ENCODE measurements at regions not wholly inside any gene's neighbourhood (a gene's known extent, or its start where the extent isn't known, plus 50 kb on each side); places are given as distances from the start of the nearest gene placed in this dataset.
"Not testable (repeated sequence)": the region's sequence is repeated elsewhere in the genome, so short reads cannot be mapped to it uniquely, and the experiment has no call there.

DNA sequence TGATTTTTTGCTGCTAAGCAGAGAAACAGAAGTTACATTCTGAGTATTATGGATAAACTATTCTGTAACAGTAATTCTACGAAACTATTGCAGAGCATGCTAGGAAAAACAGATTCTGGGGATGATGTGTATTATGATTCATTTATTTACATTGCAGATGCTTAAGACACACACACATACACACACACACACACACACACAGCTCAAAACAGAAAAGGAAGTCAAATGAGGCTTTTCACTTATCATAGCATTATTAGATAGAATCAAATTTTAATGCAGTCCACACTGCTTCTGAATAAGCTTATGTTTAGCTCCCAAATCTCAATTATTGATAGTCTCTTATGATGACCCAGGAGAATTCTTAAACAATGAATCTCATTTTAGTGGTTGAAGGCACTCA lies 307.2 kb downstream of the HGF start:
- H3K9me3 ChIP-seq (ENCODE audit: control insufficient read depth in 2 of 3, low read length in 3 of 3) = no peaks in the 10 kb centered on the region
- no peaks in the 10 kb centered on the region for H3K27me3 Mint-ChIP-seq
- intact Hi-C loops (cut with micrococcal nuclease) = no loop called here
- H3K4me1 Mint-ChIP-seq = no peaks in the 10 kb centered on the region
- DNase-seq (no peak), ATAC-seq (no peak)
- no peak overlapping the region for H3K4me3 ChIP-seq (ENCODE audit: low read length)
- no peaks in the 10 kb centered on the region for H3K27me3 ChIP-seq (ENCODE audit: control insufficient read depth in 2 of 2, insufficient read depth in 2 of 2, low read length in 2 of 2)
- H3K36me3 Mint-ChIP-seq = no peaks in the 10 kb centered on the region
- H3K4me1 ChIP-seq (ENCODE audit: control insufficient read depth in 2 of 2, insufficient read depth in 2 of 2, low read length in 2 of 2) = no peaks in the 10 kb centered on the region
- H3K27ac Mint-ChIP-seq = no peak overlapping the region
- no peaks in the 10 kb centered on the region for H3K36me3 ChIP-seq (ENCODE audit: control insufficient read depth in 2 of 3, insufficient read depth in 3 of 3, low read length in 3 of 3)
- peaks cover 0 to 3% (median 0%) of the 10 kb centered on the region in 11 donors for H3K9me3 Mint-ChIP-seq
- ChIA-PET POLR2A (no interaction called here), CTCF (no interaction called here)
- no peak overlapping the region for H3K4me3 Mint-ChIP-seq
- no peak overlapping the region for H3K27ac ChIP-seq (ENCODE audit: low read depth, low read length)

DNA sequence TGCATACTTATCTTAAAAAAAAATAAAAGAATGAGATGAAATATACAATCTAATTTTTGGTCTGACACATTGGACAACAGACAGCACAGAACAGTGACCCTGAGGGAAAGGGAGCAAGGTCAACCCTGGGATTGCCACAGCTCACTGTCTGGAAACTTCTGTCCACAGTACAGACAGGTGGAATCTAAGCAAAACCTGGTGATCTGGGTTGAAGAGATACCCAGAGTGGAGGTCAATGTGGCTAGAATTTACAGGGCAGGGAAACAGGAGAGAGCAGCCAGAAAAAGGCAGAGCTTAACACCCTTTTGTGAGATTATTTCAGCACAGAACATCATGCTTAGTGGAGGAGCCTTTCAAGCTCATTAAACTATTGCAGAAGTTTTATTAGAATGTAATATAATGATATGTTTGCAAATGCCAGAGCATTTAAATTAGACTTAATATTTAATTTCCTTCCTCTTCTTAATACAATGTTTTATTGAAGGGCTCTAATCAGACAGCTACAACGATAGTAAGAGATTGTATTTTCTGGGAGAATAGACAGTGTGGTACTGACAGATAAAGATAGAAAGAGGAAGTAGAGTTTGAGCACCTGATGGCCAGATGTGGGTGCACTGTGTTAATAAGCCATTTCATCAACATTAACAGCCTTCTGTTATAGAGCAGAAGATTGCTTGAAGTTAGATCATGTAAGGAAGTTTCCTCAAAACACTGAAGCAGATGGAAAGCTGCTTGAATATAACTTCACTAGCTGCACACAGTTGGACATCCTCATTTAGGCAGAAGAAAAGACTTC lies 309.4 kb downstream of the HGF start:
- ATAC-seq (no peak), DNase-seq (no peak)
- Mint-ChIP-seq H3K4me1 (no peaks in the 10 kb centered on the region), H3K27ac (no peak overlapping the region), H3K9me3 (peaks cover 0 to 7% (median 2%) of the 10 kb centered on the region in 11 donors), H3K4me3 (no peak overlapping the region), H3K36me3 (no peaks in the 10 kb centered on the region), H3K27me3 (no peaks in the 10 kb centered on the region)
- no peaks in the 10 kb centered on the region for H3K4me1 ChIP-seq (ENCODE audit: control insufficient read depth in 2 of 2, insufficient read depth in 2 of 2, low read length in 2 of 2)
- POLR2A ChIA-PET = no interaction called here
- CTCF ChIA-PET = no interaction called here
- H3K9me3 ChIP-seq (ENCODE audit: control insufficient read depth in 2 of 3, low read length in 3 of 3) = no peaks in the 10 kb centered on the region
- H3K36me3 ChIP-seq (ENCODE audit: control insufficient read depth in 2 of 3, insufficient read depth in 3 of 3, low read length in 3 of 3) = no peaks in the 10 kb centered on the region
- intact Hi-C loops (cut with micrococcal nuclease) = no loop called here
- H3K27ac ChIP-seq (ENCODE audit: low read depth, low read length) = no peak overlapping the region
- no peak overlapping the region for H3K4me3 ChIP-seq (ENCODE audit: low read length)
- H3K27me3 ChIP-seq (ENCODE audit: control insufficient read depth in 2 of 2, insufficient read depth in 2 of 2, low read length in 2 of 2) = no peaks in the 10 kb centered on the region

DNA sequence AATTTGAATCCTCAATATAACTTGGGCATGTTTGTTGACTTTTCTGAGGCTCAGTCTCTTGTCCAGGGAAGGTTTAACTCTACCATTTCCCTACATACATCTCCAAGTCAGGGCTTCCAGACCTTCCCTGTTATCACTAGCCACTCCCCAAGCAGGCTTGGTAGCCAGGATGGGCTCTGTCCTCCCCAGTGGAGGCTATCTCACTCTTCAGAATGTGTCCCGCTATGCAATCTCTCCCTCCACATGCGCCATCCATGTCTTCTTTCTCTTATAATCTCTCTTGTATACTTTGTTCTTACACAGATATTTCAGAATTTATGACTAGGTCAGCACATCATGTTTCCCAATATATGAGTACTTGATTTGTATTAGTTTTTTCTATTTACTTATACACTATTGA lies 310.4 kb downstream of the HGF start:
- Mint-ChIP-seq H3K4me1 (no peaks in the 10 kb centered on the region), H3K27me3 (no peaks in the 10 kb centered on the region), H3K27ac (no peak overlapping the region), H3K4me3 (no peak overlapping the region), H3K9me3 (peaks cover 0 to 7% (median 2%) of the 10 kb centered on the region in 11 donors), H3K36me3 (no peaks in the 10 kb centered on the region)
- intact Hi-C loops (cut with micrococcal nuclease) = no loop called here
- H3K36me3 ChIP-seq (ENCODE audit: control insufficient read depth in 2 of 3, insufficient read depth in 3 of 3, low read length in 3 of 3) = no peaks in the 10 kb centered on the region
- H3K9me3 ChIP-seq (ENCODE audit: control insufficient read depth in 2 of 3, low read length in 3 of 3) = no peaks in the 10 kb centered on the region
- POLR2A ChIA-PET = no interaction called here
- ATAC-seq (no peak), DNase-seq (no peak)
- no peak overlapping the region for H3K4me3 ChIP-seq (ENCODE audit: low read length)
- CTCF ChIA-PET = no interaction called here
- H3K27ac ChIP-seq (ENCODE audit: low read depth, low read length) = no peak overlapping the region
- H3K4me1 ChIP-seq (ENCODE audit: control insufficient read depth in 2 of 2, insufficient read depth in 2 of 2, low read length in 2 of 2) = no peaks in the 10 kb centered on the region
- no peaks in the 10 kb centered on the region for H3K27me3 ChIP-seq (ENCODE audit: control insufficient read depth in 2 of 2, insufficient read depth in 2 of 2, low read length in 2 of 2)

DNA sequence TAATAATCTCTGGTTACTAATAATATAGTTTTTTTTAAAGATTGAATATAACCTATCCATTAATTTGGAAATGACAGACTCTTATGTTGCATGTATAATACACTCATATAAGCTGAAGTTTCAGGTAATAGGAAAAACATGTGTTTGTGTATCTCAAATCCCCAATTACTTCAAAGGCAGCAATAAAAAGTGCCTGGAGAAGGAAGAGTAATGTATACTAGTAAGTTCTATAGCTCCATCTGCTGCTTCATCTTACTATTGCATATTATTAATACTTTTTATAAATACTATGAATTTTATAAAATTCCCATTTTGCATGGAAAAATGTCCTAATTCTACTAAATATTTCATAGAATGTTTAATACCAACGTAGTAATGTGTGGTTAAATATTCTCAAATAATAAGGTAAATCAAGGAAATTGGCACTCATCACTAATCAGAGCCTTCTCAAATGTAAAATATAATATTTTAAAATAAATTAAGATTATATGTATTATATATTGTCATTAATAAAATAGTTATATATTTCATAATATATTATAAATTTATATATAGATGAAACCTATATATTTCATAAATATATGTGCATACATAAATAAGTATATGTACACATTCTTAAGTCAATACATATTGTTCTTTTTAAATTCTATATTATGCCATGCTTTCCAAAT lies 311.9 kb downstream of the HGF start:
- DNase-seq = no peak
- H3K4me1 Mint-ChIP-seq = no peaks in the 10 kb centered on the region
- no peaks in the 10 kb centered on the region for H3K27me3 Mint-ChIP-seq
- intact Hi-C loops (cut with micrococcal nuclease) = no loop called here
- no peaks in the 10 kb centered on the region for H3K36me3 Mint-ChIP-seq
- no peak overlapping the region for H3K27ac Mint-ChIP-seq
- no peak overlapping the region for H3K4me3 Mint-ChIP-seq
- ATAC-seq = no peak
- Histone ChIP-seq H3K36me3 (ENCODE audit: control insufficient read depth in 2 of 3, insufficient read depth in 3 of 3, low read length in 3 of 3) (no peaks in the 10 kb centered on the region), H3K4me3 (ENCODE audit: low read length) (no peak overlapping the region), H3K9me3 (ENCODE audit: control insufficient read depth in 2 of 3, low read length in 3 of 3) (no peaks in the 10 kb centered on the region), H3K27ac (ENCODE audit: low read depth, low read length) (no peak overlapping the region), H3K4me1 (ENCODE audit: control insufficient read depth in 2 of 2, insufficient read depth in 2 of 2, low read length in 2 of 2) (no peaks in the 10 kb centered on the region), H3K27me3 (ENCODE audit: control insufficient read depth in 2 of 2, insufficient read depth in 2 of 2, low read length in 2 of 2) (no peaks in the 10 kb centered on the region)
- POLR2A ChIA-PET = no interaction called here
- H3K9me3 Mint-ChIP-seq = peaks cover 0 to 7% (median 3%) of the 10 kb centered on the region in 11 donors
- CTCF ChIA-PET = no interaction called here

DNA sequence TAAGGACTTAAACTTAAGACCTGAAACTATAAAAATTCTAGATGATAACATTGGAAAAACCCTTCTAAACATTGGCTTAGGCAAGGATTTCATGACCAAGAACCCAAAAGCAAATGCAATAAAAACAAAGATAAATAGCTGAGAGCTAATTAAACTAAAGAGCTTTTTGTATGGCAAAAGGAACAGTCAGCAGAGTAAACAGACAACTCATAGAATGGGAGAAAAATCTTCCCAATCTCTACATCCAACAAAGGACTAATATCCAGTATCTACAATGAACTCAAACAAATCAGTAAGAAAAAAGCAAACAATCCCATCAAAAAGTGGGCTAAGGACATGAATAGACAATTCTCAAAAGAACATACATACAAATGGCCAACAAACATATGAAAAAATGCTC lies 316.1 kb downstream of the HGF start:
- POLR2A ChIA-PET, H3K27me3 Mint-ChIP-seq, H3K36me3 Mint-ChIP-seq: not testable (repeated sequence)

DNA sequence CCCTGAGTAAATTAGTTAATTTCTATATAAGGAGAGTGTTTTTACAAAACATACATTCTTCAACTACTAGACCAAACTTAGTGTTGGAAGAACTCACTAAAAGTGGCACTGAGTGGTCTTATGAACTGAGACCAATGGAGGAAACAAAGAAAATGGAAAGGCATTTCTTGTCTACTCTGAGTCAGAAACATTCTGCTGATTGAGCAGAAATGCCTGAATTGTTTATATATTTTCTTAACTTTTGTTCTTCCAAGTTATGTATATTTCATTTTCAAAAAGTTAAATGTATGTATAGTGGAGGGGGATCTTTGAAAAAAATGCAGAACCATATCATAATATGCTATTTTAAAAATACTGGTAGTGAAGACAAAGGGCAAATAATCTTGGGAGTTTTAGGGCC lies 320.7 kb downstream of the HGF start:
- Mint-ChIP-seq H3K36me3 (no peaks in the 10 kb centered on the region), H3K4me3 (no peak overlapping the region), H3K27ac (no peak overlapping the region), H3K9me3 (peaks cover 0 to 6% (median 0%) of the 10 kb centered on the region in 11 donors), H3K4me1 (no peaks in the 10 kb centered on the region), H3K27me3 (no peaks in the 10 kb centered on the region)
- intact Hi-C loops (cut with micrococcal nuclease) = no loop called here
- Histone ChIP-seq H3K36me3 (ENCODE audit: control insufficient read depth in 2 of 3, insufficient read depth in 3 of 3, low read length in 3 of 3) (no peaks in the 10 kb centered on the region), H3K27ac (ENCODE audit: low read depth, low read length) (no peak overlapping the region), H3K27me3 (ENCODE audit: control insufficient read depth in 2 of 2, insufficient read depth in 2 of 2, low read length in 2 of 2) (no peaks in the 10 kb centered on the region), H3K4me3 (ENCODE audit: low read length) (no peak overlapping the region), H3K9me3 (ENCODE audit: control insufficient read depth in 2 of 3, low read length in 3 of 3) (no peaks in the 10 kb centered on the region), H3K4me1 (ENCODE audit: control insufficient read depth in 2 of 2, insufficient read depth in 2 of 2, low read length in 2 of 2) (no peaks in the 10 kb centered on the region)
- ChIA-PET POLR2A (no interaction called here), CTCF (no interaction called here)
- ATAC-seq (no peak), DNase-seq (no peak)

More for the DNA sequence above, 316.1 kb downstream of the HGF start:
- H3K27me3 ChIP-seq (ENCODE audit: control insufficient read depth in 2 of 2, insufficient read depth in 2 of 2, low read length in 2 of 2); H3K36me3 ChIP-seq (ENCODE audit: control insufficient read depth in 2 of 3, insufficient read depth in 3 of 3, low read length in 3 of 3); intact Hi-C loops (cut with micrococcal nuclease); H3K27ac ChIP-seq (ENCODE audit: low read depth, low read length); H3K9me3 ChIP-seq (ENCODE audit: control insufficient read depth in 2 of 3, low read length in 3 of 3); CTCF ChIA-PET; ATAC-seq; H3K4me1 ChIP-seq (ENCODE audit: control insufficient read depth in 2 of 2, insufficient read depth in 2 of 2, low read length in 2 of 2); DNase-seq; H3K27ac Mint-ChIP-seq; H3K4me3 Mint-ChIP-seq; H3K4me1 Mint-ChIP-seq; H3K4me3 ChIP-seq (ENCODE audit: low read length): not testable (repeated sequence)
- H3K9me3 Mint-ChIP-seq = peaks cover 0 to 12% (median 4%) of the 10 kb centered on the region in 11 donors

DNA sequence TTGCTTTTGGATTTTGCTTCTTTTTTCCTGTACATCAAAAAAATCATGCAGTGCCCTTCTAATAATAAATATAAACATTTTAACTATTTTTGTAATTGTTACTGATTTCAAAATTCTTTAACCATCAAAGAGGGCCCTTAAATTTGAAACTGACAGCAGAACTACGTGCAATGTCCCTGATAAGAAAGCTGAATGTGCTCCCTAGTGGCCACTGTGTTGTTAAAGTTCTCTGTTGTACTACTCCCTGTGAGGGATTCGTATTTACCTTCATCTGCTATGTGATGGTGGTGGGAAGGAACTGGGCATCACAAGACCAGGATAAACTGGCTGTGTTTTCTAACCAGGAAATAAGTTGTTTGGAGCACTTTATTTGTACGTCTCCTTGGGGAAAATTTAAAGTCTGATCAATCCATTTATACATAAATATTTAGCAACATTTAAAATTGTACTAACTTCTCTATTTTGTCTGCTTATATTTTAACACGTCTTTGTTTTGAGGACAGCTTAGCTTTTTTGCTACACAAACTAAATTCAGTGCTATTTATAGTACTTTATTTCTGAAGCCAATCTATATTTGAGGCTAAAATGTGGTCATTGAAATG lies 322.4 kb downstream of the HGF start:
- DNase-seq (no peak), ATAC-seq (no peak)
- H3K9me3 Mint-ChIP-seq = peaks cover 0 to 6% (median 0%) of the 10 kb centered on the region in 11 donors
- H3K4me3 ChIP-seq (ENCODE audit: low read length) = no peak overlapping the region
- H3K4me1 ChIP-seq (ENCODE audit: control insufficient read depth in 2 of 2, insufficient read depth in 2 of 2, low read length in 2 of 2) = no peaks in the 10 kb centered on the region
- ChIA-PET POLR2A (no interaction called here), CTCF (no interaction called here)
- no peaks in the 10 kb centered on the region for H3K27me3 Mint-ChIP-seq
- H3K36me3 Mint-ChIP-seq = no peaks in the 10 kb centered on the region
- intact Hi-C loops (cut with micrococcal nuclease) = no loop called here
- no peak overlapping the region for H3K27ac ChIP-seq (ENCODE audit: low read depth, low read length)
- no peaks in the 10 kb centered on the region for H3K27me3 ChIP-seq (ENCODE audit: control insufficient read depth in 2 of 2, insufficient read depth in 2 of 2, low read length in 2 of 2)
- H3K27ac Mint-ChIP-seq = no peak overlapping the region
- no peaks in the 10 kb centered on the region for H3K36me3 ChIP-seq (ENCODE audit: control insufficient read depth in 2 of 3, insufficient read depth in 3 of 3, low read length in 3 of 3)
- H3K4me1 Mint-ChIP-seq = no peaks in the 10 kb centered on the region
- H3K4me3 Mint-ChIP-seq = no peak overlapping the region
- no peaks in the 10 kb centered on the region for H3K9me3 ChIP-seq (ENCODE audit: control insufficient read depth in 2 of 3, low read length in 3 of 3)

Data from naive thymus-derived CD4-positive, alpha-beta T cell (primary cell).